ENCODE measurements at regions not wholly inside any gene's neighbourhood (a gene's known extent, or its start where the extent isn't known, plus 50 kb on each side); places are given as distances from the start of the nearest gene placed in this dataset.

GRCh38 chr15:69816522-69816921 lies 281.2 kb downstream of the TLE3 start:
- DNase-seq (ENCODE audit: low spot score), result no peak

GRCh38 chr15:69818529-69818928 lies 279.2 kb downstream of the TLE3 start:
- DNase-seq (ENCODE audit: low spot score), result peak; percentile 22

- DNase-seq (ENCODE audit: low spot score), result no peak
Observed at GRCh38 chr15:69819371-69819770, 278.3 kb downstream of the TLE3 start.

- DNase-seq (ENCODE audit: low spot score), result no peak
Observed at GRCh38 chr15:69820819-69821218, 276.9 kb downstream of the TLE3 start.

GRCh38 chr15:69823223-69823907 lies 274.4 kb downstream of the TLE3 start:
- peak; percentile 14 for DNase-seq (ENCODE audit: low spot score)

- peak; percentile 10 for DNase-seq (ENCODE audit: low spot score)
Observed at GRCh38 chr15:69824075-69824876, 273.4 kb downstream of the TLE3 start.

GRCh38 chr15:69824877-69825406 lies 272.8 kb downstream of the TLE3 start:
- DNase-seq (ENCODE audit: low spot score), result no peak

- no peak for DNase-seq (ENCODE audit: low spot score)
Observed at GRCh38 chr15:69825941-69826818, 271.5 kb downstream of the TLE3 start.

- DNase-seq (ENCODE audit: low spot score), result no peak
Observed at GRCh38 chr15:69826819-69827175, 270.9 kb downstream of the TLE3 start.

GRCh38 chr15:69827751-69828150 lies 270.0 kb downstream of the TLE3 start:
- no peak for DNase-seq (ENCODE audit: low spot score)

- DNase-seq (ENCODE audit: low spot score), result no peak
Observed at GRCh38 chr15:69828181-69828828, 269.4 kb downstream of the TLE3 start.

GRCh38 chr15:69829974-69830373 lies 267.7 kb downstream of the TLE3 start:
- DNase-seq (ENCODE audit: low spot score), result no peak

- DNase-seq (ENCODE audit: low spot score), result no peak
Observed at GRCh38 chr15:69830430-69830829, 267.3 kb downstream of the TLE3 start.

- peak; percentile 19 for DNase-seq (ENCODE audit: low spot score)
Observed at GRCh38 chr15:69830876-69831275, 266.8 kb downstream of the TLE3 start.

- DNase-seq (ENCODE audit: low spot score), result no peak
Observed at GRCh38 chr15:69834267-69834666, 263.4 kb downstream of the TLE3 start.

- no peak for DNase-seq (ENCODE audit: low spot score)
Observed at GRCh38 chr15:69834761-69835160, 263.0 kb downstream of the TLE3 start.

- DNase-seq (ENCODE audit: low spot score), result no peak
Observed at GRCh38 chr15:69836048-69836447, 261.7 kb downstream of the TLE3 start.

GRCh38 chr15:69836526-69837230 lies 261.0 kb downstream of the TLE3 start:
- DNase-seq (ENCODE audit: low spot score), result no peak

GRCh38 chr15:69838338-69838737 lies 259.4 kb downstream of the TLE3 start:
- DNase-seq (ENCODE audit: low spot score), result no peak

GRCh38 chr15:69838994-69839393 lies 258.7 kb downstream of the TLE3 start:
- no peak for DNase-seq (ENCODE audit: low spot score)
